ENCODE measurements at regions not wholly inside any gene's neighbourhood (a gene's known extent, or its start where the extent isn't known, plus 50 kb on each side); places are given as distances from the start of the nearest gene placed in this dataset.

DNA sequence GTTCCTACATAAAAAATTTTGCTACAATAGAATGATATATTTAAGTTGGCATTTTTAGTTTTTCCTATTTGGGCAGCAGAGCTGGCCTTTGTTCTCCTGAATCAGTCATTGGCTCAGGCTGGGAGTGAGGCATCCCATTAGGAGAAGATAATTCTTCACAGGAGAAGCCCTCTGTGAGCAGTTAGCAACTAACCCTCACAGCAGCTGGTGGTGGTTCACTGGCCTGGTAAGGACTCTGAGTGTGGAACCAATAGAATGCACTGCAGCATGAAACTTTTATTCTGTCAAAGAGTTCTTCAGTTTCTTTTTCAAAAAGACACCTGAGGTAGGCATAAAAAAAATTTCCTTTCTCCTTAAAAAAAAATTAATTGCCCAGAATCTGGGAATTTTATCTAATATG lies 562.6 kb downstream of the ZNF385D start:
- TF ChIP-seq, protein P1, sequence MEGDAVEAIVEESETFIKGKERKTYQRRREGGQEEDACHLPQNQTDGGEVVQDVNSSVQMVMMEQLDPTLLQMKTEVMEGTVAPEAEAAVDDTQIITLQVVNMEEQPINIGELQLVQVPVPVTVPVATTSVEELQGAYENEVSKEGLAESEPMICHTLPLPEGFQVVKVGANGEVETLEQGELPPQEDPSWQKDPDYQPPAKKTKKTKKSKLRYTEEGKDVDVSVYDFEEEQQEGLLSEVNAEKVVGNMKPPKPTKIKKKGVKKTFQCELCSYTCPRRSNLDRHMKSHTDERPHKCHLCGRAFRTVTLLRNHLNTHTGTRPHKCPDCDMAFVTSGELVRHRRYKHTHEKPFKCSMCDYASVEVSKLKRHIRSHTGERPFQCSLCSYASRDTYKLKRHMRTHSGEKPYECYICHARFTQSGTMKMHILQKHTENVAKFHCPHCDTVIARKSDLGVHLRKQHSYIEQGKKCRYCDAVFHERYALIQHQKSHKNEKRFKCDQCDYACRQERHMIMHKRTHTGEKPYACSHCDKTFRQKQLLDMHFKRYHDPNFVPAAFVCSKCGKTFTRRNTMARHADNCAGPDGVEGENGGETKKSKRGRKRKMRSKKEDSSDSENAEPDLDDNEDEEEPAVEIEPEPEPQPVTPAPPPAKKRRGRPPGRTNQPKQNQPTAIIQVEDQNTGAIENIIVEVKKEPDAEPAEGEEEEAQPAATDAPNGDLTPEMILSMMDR (conservative IDR thresholded peaks at IDR 0.05; ENCODE audit: low read depth): no peak
- DNase-seq (ENCODE audit: low spot score): no peak
- ChIA-PET POLR2A (ENCODE audit: low non-redundant PET) (no interaction called here), CTCF (no interaction called here)
- no peak overlapping the region for H3K27ac ChIP-seq

DNA sequence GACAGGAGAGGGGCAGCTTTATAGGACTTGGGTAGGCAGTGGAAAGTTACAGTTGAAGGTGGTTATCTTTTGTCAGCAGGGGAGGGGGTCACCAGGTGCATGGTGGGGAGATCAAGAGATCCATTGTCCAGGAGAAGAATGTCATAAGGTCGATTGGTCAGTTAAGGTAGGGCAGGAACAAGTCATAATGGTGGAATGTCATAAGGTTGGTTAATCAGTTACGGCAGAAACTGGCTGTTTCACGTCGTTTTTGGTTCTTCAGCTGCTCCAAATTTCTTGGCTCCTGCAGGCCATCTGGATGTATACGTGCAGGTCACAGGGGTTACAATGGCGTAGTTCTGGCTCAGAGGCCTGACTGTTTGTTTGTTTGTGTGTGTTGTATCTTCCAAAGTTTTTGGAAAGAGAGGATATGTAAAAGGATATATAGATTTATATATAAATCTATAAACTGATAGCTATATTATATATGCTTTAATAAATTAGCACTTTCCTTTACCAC lies 565.1 kb downstream of the ZNF385D start:
- POLR2A ChIA-PET (ENCODE audit: low non-redundant PET): no interaction called here
- CTCF ChIA-PET: no interaction called here
- TF ChIP-seq, protein P1 (conservative IDR thresholded peaks at IDR 0.05; ENCODE audit: low read depth): no peak
- no peak for DNase-seq (ENCODE audit: low spot score)
- no peak overlapping the region for H3K27ac ChIP-seq

DNA sequence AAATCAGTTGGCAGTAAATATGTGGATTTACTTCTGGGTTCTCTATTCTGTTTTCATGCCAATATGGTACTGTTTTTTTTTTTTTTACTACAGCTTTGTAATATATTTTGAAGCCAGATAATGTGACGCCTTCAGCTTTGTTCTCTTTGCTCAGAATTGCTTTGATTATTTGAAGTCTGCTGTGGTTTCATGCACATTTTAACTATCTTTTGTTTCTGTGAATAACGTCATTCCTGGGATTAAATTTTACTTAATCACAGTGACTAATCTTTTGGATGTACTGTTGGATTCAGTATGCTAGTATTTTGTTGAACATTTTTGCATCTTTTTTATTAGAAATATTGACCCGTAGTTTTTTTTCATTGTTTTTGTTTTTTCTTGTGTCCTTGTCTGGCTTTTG lies 576.5 kb downstream of the ZNF385D start:
- ChIA-PET POLR2A (ENCODE audit: low non-redundant PET) (no interaction called here), CTCF (no interaction called here)
- DNase-seq (ENCODE audit: low spot score): no peak
- H3K27ac ChIP-seq: no peak overlapping the region
- TF ChIP-seq, protein P1 (conservative IDR thresholded peaks at IDR 0.05; ENCODE audit: low read depth): no peak

DNA sequence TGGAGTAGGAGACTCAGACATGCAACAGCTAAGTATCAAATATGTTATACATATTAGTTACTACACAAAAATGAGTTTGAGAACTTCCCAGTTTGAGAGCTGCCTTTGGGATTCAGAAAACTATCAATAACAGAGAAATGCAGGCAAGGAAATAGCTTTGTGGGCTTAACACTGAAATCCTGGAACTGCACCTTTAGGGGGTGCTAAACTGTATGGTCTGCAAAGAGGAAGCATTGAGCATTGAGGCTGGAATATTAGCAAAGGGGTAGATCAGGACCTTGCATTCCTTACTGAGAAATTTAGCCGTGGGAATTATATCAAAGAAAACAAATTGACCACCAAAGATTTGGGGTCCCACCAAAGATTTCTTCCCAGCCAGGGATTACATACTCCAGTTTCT lies 580.0 kb downstream of the ZNF385D start:
- CTCF ChIA-PET: interaction anchor here (0.6 kb wide), 1 partner anchor 27 kb away, joined by 3 read pairs; no protein-coding TSS in a partner anchor
- TF ChIP-seq, protein P1 (conservative IDR thresholded peaks at IDR 0.05; ENCODE audit: low read depth): 0 out of 2 replicates have a peak, but pooled peaks have one; percentile 18
- POLR2A ChIA-PET (ENCODE audit: low non-redundant PET): no interaction called here
- DNase-seq (ENCODE audit: low spot score): no peak
- no peak overlapping the region for H3K27ac ChIP-seq

DNA sequence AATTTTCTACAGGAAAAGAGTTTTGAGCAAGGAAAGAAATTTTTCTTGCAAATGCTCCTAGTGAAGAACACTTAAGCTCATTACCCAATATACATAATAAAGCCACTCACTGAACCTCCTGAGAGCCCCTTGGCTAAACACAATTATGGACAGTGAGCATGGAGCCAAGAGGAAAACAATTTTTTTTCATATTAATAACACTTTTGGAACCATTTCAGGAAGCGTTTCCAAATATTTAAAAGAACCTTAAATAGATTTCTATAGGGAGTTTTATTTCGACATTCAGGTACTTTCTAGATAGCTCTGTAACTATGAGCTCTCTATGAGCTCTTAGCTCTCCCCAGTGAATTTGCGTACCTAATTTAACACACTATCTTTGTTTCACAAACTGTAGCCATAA lies 581.1 kb downstream of the ZNF385D start:
- CTCF ChIA-PET: no interaction called here
- TF ChIP-seq, protein P1 (conservative IDR thresholded peaks at IDR 0.05; ENCODE audit: low read depth): no peak
- no peak overlapping the region for H3K27ac ChIP-seq
- no peak for DNase-seq (ENCODE audit: low spot score)
- POLR2A ChIA-PET (ENCODE audit: low non-redundant PET): no interaction called here

DNA sequence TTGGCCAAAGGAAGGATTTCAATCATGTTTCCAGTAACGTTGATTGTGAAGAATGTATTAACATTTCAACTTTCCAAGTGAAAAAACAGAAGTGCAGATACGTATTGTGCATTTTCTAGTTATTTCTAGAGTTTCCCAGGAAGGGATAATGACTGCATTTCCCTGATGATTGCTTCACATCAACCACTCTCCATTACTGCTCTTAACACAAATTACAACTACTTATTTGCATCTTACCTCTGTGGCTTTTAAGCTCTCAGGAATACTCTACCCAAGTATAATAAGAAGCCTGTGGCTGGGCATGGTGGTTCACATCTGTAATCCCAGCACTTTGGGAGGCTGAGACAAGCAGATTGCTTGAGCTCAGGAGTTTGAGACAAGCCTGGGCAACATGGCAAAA lies 582.5 kb downstream of the ZNF385D start:
- no peak overlapping the region for H3K27ac ChIP-seq
- ChIA-PET POLR2A (ENCODE audit: low non-redundant PET) (no interaction called here), CTCF (no interaction called here)
- DNase-seq (ENCODE audit: low spot score): no peak
- TF ChIP-seq, protein P1 (conservative IDR thresholded peaks at IDR 0.05; ENCODE audit: low read depth): no peak

DNA sequence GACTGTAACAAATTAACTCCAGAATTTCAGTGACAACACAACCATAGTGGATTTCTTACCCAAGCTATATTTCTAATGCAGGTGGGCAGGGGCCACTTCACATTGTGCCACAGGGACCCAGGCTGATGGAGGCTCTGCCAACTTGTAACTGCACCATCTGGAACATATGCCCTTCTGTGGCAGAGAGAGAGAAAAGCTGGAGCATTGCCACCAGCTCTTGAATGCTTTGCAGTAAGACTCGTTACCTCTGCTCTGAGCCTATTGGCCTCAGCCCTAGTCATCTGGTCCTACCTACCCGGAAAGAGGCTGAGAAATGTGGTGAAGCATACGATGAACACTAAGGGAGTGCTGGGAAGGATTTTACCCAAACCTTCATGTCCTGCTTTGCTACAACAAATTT lies 587.1 kb downstream of the ZNF385D start:
- TF ChIP-seq, protein P1 (conservative IDR thresholded peaks at IDR 0.05; ENCODE audit: low read depth): no peak
- CTCF ChIA-PET: no interaction called here
- no peak overlapping the region for H3K27ac ChIP-seq

More for the DNA sequence above, 587.1 kb downstream of the ZNF385D start:
- no peak for DNase-seq (ENCODE audit: low spot score)
- POLR2A ChIA-PET (ENCODE audit: low non-redundant PET): no interaction called here
